Activated T-helper 1 cell treated with Interleukin-2 at 50 U/mL for 16 hours (primary cell): ENCODE measurements at regions not wholly inside any gene's neighbourhood (a gene's known extent, or its start where the extent isn't known, plus 50 kb on each side); places are given as distances from the start of the nearest gene placed in this dataset.

Experiments used
- DNase-seq: peaks from one replicate; pipeline ENCODE4 v3.0.0-alpha.2; 2020; ENCODE audit warnings: low read depth

- DNase-seq = no peak
Measured at GRCh38 chr18:71899707-71900472, 644.3 kb downstream of the CBLN2 start.

- DNase-seq = no peak
Measured at GRCh38 chr18:71899183-71899582, 645.0 kb downstream of the CBLN2 start.

GRCh38 chr18:71887509-71887908 lies 656.6 kb downstream of the CBLN2 start:
- DNase-seq = no peak

DNA sequence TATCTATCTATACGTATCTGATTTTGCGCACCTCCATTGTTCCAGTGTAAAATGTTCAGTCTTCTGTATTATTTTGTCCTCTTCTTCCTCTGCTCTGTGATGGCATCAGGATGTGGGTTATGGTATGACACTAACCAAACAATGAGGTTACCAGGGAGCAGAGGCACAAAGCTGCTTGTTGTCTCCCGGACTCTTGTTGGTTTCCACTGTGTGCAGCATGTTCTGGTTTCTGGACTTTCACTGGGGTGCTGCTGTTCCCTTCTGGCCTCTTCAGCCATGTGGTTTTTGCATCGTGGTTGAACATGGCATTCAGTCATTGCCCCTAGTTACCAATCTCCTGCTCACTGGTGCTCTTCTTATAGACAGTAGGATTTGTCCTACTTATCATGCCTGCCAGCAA lies 665.9 kb downstream of the CBLN2 start:
- DNase-seq = no peak

DNA sequence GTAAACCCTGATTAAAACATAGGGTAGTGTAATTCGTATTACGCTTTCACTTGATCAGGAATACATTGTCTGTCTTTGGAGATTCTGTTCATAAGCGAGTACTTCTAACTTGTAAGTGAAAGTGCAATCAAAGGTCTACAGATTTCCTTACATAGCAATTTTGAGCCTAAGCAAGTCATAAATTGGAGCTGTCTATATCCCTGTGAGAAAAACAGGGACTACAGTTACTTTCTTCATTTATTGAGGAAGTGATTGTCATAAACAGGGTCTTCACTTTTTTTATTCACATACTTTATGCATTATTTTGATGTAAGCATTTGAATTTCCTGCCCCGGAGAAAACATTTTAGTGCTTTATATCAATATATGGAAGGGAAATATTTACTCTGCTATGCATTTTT lies 670.4 kb downstream of the CBLN2 start:
- DNase-seq = no peak

GRCh38 chr18:71865888-71866287 lies 678.3 kb downstream of the CBLN2 start:
- DNase-seq = no peak

DNA sequence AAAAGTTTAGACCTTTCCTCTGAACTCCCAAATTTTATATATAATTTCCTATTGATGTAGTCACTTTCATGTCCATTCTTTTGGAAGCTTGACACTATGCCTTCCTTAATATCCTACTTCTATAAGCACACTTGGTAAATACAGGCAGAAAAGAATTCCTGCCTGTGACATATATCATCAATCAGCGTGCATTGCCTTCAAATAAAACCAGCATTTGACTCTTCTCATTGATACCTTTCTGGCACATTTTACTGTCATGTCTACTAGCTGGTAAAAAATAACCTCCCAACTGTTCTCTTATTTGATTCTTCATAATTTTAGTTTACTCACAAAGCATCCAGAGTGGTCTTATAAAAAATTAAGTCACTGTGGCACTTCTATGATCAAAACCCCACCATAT lies 693.5 kb downstream of the CBLN2 start:
- no peak for DNase-seq

DNA sequence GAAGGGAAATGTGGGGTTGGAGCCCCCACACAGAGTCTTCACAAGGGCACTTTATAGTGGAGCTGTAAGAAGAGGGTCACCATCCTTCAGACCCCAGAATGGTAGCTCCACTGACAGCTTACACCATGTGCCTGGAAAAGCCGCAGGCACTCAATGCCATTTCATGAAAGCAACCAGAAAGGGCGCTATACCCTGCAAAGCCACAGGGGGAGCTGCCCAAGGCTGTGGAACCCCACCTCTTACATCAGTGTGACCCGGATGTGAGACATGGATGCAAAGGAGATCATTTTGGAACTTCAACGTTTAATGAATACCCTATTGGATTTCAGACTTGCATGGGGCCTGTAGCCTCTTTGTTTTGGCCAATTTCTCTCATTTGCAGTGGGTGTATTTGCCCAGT lies 694.7 kb downstream of the CBLN2 start:
- no peak for DNase-seq

- no peak for DNase-seq
Measured at GRCh38 chr18:71846716-71847115, 697.4 kb downstream of the CBLN2 start.

DNA sequence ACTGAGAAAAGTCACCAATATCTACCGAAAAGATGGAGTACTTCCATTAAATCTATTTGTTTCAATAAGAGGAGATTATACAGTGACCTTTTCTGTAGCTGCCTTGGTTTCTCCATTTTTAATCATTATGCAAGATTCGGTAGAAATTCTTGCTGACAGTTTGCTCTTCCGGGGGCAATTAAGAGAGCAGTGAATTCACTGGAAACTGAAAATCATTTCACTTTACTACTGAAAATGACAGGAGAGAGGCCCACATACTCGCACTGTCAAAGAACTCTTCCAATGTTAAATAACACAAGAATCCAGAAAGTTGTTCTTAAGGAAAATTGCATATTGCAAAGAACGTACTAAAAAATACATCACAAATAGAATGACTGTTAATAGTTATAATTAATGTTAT lies 699.3 kb downstream of the CBLN2 start:
- DNase-seq = no peak

GRCh38 chr18:71842666-71843065 lies 701.5 kb downstream of the CBLN2 start:
- no peak for DNase-seq

GRCh38 chr18:71837547-71837946 lies 706.6 kb downstream of the CBLN2 start:
- no peak for DNase-seq

DNA sequence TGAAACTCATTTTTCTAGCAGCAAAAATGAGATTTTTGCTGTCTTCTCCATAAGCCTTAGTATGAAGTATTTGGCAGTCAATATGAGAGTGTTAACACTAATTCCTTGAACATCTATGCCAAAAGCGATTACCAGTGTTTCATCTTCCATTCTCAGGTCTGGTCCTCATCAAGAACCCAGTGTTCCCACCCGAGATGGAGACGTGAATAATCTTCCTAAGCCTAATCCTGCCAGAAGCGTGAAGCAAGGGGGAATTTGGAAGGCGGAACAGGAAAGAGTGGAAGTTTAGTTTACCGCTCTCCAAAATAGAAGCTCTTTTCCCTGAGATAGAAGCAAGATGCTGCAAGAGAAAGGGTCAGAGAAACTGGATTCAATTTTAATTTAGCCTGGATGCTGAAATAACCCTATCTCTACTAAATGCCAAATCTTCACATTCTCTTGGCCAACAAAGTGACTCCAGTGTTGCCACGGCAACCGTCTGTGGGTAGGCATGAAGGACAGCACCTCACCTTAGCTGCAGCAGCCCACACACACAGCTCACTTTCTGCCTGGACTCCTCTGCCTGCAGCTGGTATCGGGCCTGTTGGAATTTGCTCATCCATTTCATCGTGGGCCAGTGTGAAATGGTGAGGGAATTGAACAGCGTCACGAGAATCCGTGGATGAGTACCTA lies 711.1 kb downstream of the CBLN2 start:
- no peak for DNase-seq

DNA sequence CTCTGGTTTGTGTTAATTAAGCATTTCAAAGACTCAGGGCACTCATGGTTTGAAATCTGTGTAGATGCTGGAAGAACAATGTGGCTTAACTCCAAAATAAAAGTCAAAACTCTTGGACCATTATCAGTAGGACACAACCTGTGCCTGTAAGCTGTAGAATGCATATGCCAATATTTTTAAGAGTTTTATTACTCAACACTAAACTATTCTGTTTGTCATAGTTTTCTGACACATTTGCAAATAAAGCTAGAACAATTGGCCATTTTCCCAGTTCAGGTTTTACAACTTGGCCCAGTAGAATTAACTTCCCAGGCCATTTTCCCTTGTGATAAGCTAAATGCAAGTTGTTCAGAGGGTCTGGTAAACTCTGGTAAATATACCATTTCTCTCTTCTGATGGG lies 713.1 kb downstream of the CBLN2 start:
- no peak for DNase-seq

- no peak for DNase-seq
Measured at GRCh38 chr18:71827301-71827700, 716.8 kb downstream of the CBLN2 start.

DNA sequence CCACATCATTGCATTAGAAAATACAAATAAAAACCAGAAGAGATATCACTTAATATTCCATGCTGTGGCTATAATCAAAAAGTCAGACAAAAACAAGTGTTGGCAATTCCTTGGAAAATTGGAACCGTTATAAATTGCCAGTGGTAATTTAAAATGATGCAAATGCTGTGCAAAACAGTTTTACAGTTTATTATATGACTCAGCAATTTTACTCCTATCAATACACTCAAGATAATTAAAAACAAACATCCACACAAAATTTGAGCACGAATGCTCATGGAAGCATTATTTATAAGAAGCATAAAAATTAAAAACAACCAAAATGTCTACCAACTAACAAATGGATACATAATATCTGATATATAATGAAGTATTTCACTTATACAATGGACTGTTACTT lies 728.8 kb downstream of the CBLN2 start:
- no peak for DNase-seq

- DNase-seq = no peak
Measured at GRCh38 chr18:71809711-71810110, 734.4 kb downstream of the CBLN2 start.

DNA sequence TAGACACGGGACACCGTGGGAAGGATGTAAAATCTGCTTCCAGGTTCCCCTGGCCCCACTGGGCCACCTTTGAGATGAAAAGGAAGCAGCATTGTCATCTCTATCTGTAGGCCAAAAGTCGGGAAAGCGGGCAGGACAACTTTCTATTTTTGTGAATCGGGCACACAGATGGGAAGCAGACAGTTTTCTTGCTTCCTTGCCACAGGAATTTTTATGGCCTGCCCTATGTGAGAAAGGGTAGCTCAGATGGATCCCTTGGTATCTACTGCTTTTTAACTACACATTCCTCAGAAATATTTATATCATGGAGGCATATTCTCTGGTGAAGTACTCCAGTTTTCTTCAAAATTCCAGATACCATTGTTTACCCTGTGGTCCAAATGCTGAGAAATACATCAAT lies 735.5 kb downstream of the CBLN2 start:
- DNase-seq = no peak

GRCh38 chr18:71807586-71807985 lies 736.6 kb downstream of the CBLN2 start:
- no peak for DNase-seq

GRCh38 chr18:71798986-71799673 lies 745.0 kb downstream of the CBLN2 start:
- no peak for DNase-seq

DNA sequence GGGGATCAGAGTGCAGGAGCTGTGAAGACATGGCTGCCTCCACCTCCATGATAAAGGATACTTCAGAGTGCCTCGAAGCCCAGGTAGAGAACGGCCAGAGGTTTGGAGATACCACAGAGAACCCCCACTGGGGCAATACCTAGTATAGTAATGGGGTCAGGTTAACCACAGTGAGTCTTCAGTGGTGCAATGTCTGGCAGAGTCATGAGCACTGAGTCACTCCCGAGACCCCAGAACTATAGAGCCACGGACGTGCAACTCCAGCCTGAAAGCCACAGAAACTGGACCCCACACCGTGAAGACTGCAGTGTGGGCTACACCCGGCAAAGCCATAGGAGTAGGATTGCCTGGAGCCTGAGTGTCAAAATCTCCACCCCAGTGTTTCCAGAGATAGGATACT lies 746.6 kb downstream of the CBLN2 start:
- DNase-seq = no peak

- DNase-seq = no peak
Measured at GRCh38 chr18:71784777-71785176, 759.4 kb downstream of the CBLN2 start.

- DNase-seq = no peak
Measured at GRCh38 chr18:71760541-71760940, 783.6 kb downstream of the CBLN2 start.
